GM13977 (cell line): ENCODE measurements at regions not wholly inside any gene's neighbourhood (a gene's known extent, or its start where the extent isn't known, plus 50 kb on each side); places are given as distances from the start of the nearest gene placed in this dataset.

Experiments used
- DNase-seq: peaks from one replicate; pipeline ENCODE4 v3.0.0; 2012; ENCODE audit warnings: low spot score
- CTCF ChIP-seq: IDR thresholded peaks from 2 replicates; pipeline ENCODE4 v1.5.1; 2012; ENCODE audit warnings: mild to moderate bottlenecking, control low read depth; ENCODE audit not compliant: insufficient read depth; ENCODE audit errors: extremely low read depth, missing control alignments
- in situ Hi-C: fragments of 300-500 bp; cut with MboI; formaldehyde crosslinking; loops from one replicate; pipeline ENCODE4 v1.12.0; 2022; ENCODE audit warnings: low sequenced_read_pairs, low pct_unique_long_range_greater_than_20kb, mixed read lengths, inconsistent platforms; ENCODE audit not compliant: unreplicated experiment

GRCh38 chr19:13712767-13713201 lies 51.5 kb upstream of the MRI1 start:
- in situ Hi-C loops = no loop called here
- DNase-seq = no peak

GRCh38 chr19:13707915-13708314 lies 56.4 kb upstream of the MRI1 start:
- no peak for DNase-seq
- TF ChIP-seq CTCF = no peak
- in situ Hi-C loops = no loop called here

More at GRCh38 chr19:13712767-13713201, 51.5 kb upstream of the MRI1 start:
- TF ChIP-seq CTCF = no peak

- in situ Hi-C loops = no loop called here
- DNase-seq = no peak
- no peak for TF ChIP-seq CTCF
Measured at GRCh38 chr19:13705928-13706447, 58.3 kb upstream of the MRI1 start.

- DNase-seq = no peak
- in situ Hi-C loops = no loop called here
- TF ChIP-seq CTCF = no peak
Measured at GRCh38 chr19:13705201-13705600, 59.1 kb upstream of the MRI1 start.

- in situ Hi-C loops = no loop called here
- no peak for DNase-seq
- no peak for TF ChIP-seq CTCF
Measured at GRCh38 chr19:13701624-13702023, 62.7 kb upstream of the MRI1 start.

GRCh38 chr19:13700621-13701020 lies 63.7 kb upstream of the MRI1 start:
- TF ChIP-seq CTCF = no peak
- DNase-seq = no peak
- in situ Hi-C loops = no loop called here

- in situ Hi-C loops = no loop called here
- TF ChIP-seq CTCF = no peak
- DNase-seq = no peak
Measured at GRCh38 chr19:13699786-13700185, 64.5 kb upstream of the MRI1 start.
